ENCODE measurements at regions not wholly inside any gene's neighbourhood (a gene's known extent, or its start where the extent isn't known, plus 50 kb on each side); places are given as distances from the start of the nearest gene placed in this dataset.

DNA sequence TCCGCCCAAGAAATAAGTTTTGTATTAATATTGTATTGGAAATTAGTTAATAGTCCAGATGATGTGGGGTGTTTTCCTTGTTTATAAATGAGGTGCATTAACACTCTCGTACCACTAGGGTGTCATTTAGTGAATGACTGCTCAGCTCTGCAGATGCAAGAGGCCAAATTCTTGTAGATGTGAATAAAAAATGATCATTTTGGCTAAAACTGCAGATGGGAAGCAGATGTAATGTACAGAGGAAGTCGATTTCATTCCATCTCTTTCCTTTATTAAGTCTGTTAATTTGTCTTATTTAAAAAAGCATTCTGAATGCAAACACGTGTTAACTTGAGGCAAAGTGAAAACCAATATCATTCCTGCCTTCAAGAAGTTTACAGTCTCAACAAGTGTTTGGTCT lies 108.1 kb downstream of the DHX15 start:
- peak; percentile 26 for DNase-seq (ENCODE audit: low spot score)

DNA sequence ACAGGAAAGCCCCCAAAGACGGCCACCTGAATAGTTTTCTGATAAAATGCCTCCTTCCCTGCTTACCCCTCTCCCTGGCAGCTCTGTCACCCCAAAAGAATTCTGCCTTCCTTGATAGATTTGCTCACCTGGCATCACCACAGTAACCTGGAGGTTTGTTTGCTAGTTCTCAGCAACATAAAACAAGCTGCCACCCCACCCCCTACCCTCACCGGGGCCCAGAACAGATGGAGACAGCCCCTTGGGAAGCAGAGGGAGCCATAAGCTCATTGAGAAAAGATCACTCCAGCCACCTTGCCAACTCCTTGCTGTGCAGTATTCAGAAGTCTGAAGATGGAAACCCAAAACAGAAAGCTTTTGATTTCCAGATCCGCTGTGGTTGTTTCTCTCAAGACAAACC lies 108.6 kb downstream of the DHX15 start:
- DNase-seq (ENCODE audit: low spot score) = no peak

DNA sequence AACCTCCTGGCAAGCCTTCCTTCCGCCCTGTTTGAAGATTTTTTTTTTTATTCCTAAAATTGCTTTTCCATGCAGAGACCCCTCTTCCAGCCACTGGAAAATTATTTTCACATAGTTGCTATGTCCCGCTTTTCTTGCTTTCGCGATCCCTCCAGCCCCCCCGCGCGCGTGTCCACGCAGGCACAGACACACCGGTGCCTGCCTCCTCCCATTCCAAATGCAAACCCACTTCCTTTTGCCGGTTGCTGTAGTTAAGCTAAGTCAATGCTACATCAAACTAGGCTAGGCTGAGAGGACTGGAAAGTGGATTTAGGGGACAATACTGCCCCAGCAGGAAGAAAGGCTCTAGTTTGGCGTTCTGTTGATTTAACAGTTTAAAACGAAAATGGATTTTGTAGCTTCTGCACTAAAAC lies 111.0 kb downstream of the DHX15 start:
- peak; percentile 47 for DNase-seq (ENCODE audit: low spot score)

DNA sequence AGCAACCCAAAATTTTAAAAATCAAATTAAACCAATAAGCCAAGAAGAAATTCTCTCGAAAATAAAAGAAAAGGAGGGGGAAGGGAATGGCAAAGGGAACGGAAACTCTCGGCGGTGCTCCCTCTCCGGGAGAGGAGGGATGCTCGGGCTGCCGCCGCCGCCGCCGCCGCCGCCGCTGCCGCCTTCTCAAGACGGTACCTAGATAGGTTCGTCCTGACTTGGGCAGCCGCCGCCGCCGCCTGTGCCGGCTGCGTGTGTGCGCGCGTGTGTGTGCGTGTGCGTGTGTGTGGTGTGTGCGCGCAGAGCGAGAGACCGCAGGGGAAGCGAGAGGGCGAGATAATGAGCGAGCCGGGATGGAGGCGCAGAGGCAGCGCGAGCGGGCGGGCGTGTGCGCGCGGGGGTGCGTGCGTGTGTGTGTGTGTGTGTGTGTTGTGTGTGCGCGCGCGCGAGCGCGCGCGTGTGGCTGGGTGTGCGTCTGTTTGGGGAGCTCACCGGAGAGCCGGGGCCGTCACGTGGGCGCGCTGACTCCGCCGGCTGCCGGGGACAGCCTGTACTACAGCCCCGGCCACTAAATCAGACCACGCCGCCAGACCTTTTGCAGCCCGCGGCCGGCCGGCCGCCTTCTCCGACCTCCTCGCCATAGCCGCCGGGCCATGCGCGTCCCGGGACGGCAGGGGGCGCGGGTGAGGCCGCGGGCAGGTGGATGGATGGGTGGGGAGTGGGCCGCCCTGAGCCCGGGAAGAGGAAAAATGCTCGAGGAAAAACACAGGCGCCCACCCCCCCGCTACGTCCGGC lies 111.6 kb downstream of the DHX15 start:
- peak; percentile 81 for DNase-seq (ENCODE audit: low spot score)

- DNase-seq (ENCODE audit: low spot score) = no peak
Observed at GRCh38 chr4:24472161-24472510, 112.2 kb downstream of the DHX15 start.

GRCh38 chr4:24471486-24472160 lies 112.7 kb downstream of the DHX15 start:
- no peak for DNase-seq (ENCODE audit: low spot score)

GRCh38 chr4:24470666-24471485 lies 113.5 kb downstream of the DHX15 start:
- DNase-seq (ENCODE audit: low spot score) = peak; percentile 44

- DNase-seq (ENCODE audit: low spot score) = no peak
Observed at GRCh38 chr4:24468071-24468470, 116.3 kb downstream of the DHX15 start.

DNA sequence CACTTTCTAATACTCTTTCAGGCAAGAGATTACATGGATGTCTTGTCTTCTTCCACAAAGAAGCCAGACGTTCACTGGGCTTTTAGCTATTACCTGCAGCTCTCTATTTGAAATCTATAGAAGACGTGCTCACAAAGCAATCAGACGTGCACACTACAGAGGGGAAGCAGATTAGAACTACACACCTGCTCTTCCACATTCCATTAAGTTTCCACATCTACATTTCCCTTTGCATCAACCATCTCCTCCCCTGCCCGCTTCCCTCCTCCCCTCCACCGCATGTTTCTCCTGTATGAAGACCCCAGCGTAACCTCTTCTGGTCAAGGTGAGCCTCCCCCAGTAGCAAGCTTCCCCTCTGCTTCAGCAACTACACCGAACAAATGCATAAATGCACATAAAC lies 119.8 kb downstream of the DHX15 start:
- no peak for DNase-seq (ENCODE audit: low spot score)

GRCh38 chr4:24456431-24456830 lies 127.9 kb downstream of the DHX15 start:
- DNase-seq (ENCODE audit: low spot score) = no peak

DNA sequence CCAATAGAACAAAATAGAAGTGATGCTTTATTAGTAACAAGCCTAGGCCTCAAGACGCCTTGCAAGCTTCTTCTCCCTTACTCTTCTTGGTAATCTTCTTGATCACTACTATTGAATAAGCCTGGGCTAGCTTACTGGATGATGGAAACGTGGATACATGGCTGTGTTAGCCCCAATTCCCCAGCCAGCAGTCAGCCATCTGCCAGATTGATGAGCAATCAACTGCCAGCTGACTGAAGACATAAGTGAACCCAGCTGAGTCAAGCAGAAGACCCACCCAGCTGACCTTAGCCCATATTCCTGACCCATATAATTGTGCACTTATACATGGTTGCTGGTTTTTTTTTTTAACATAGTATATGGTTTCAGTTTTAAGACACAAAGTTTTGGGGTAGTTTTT lies 130.4 kb downstream of the DHX15 start:
- DNase-seq (ENCODE audit: low spot score) = no peak

DNA sequence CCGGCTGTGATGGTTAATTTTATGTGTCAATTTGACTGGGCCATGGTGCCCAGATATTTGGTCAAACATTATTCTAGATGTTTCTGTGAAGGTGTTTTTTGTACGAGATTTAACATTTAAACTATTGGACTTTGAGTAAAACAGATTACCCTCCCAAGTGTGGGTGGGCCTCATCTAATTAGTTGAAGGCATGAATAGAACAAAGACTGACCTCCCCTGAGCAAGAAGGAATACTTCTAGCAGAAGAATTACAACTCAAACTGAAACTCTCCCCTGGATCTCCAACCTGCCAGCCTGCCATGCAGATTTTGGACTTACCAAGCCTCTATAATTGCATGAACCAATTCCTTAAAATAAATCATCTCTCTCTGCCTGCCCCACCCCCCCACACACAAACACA lies 132.5 kb downstream of the DHX15 start:
- DNase-seq (ENCODE audit: low spot score) = no peak

GRCh38 chr4:24443200-24443599 lies 141.2 kb downstream of the DHX15 start:
- peak; percentile 13 for DNase-seq (ENCODE audit: low spot score)

DNA sequence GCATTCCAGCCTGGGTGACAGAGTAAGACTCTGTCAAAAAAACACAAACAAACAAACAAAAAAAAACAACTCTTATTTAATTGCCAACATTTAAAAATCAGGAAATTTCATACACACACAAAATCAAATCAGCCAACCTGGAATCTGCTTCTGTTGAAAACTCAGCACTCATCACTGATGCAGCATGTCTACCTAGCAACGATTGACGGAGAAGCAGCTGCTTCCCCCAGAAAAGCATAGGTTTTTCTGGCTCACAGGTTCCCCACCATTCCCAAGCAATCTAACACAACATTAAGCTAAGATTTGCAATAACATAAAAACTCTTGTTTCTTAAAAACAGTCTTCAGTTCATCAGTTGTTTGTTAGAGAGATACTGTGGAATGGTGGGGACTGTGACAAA lies 143.6 kb downstream of the DHX15 start:
- DNase-seq (ENCODE audit: low spot score) = no peak

GRCh38 chr4:24434241-24434640 lies 150.1 kb downstream of the DHX15 start:
- DNase-seq (ENCODE audit: low spot score) = no peak

DNA sequence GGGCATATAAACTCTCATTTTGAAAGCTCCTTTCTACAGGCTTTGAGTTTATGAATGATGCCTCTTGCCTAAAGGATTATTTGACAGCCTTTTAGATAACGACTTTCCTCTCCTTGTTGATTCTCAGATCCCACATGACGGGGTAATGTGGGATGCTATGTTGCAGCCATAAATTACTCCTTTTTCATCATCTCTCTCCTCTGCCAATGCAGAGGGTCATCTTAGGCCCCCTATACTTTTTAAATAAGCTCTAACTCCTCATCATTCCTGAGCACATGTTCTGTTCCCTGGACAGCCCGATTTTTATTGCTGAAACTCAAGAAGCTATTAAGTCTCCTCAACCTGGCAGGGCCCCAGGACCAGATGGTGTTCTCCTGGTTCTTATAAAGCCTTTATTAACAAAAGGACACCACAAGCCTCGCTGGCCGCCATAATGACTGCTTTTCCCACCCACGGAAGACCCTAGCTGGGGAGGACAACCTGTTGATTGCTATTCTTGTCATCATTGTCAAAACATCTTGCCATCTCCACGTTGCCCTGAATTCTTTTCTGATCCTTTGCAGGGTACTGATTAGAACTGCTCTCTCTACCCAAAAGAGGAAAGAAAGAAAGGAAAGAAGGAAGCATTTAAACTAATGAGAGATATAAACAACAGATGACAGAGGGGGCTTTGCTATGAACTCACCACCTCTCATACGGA lies 150.7 kb downstream of the DHX15 start:
- no peak for DNase-seq (ENCODE audit: low spot score)

GRCh38 chr4:24428850-24429249 lies 155.5 kb downstream of the DHX15 start:
- no peak for DNase-seq (ENCODE audit: low spot score)

- DNase-seq (ENCODE audit: low spot score) = no peak
Observed at GRCh38 chr4:24426557-24426956, 157.8 kb downstream of the DHX15 start.

DNA sequence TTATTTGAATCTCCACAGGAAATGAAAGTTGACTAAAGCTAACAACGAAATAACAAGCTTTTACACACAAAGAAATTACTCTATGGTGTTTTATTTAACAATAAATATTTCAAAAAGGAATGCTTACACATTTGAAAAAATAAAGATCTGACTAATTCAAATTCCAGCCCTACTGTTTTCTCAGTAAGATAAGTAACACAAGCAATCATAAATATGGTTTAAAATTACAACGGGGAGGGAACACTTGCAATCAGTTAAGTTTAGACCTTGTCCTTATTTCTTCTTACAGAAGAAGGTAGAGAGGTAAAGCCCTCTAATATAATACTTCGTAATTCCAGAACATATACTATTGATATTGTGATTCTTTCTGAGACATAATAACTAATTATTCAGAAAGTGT lies 158.5 kb downstream of the DHX15 start:
- no peak for DNase-seq (ENCODE audit: low spot score)

DNA sequence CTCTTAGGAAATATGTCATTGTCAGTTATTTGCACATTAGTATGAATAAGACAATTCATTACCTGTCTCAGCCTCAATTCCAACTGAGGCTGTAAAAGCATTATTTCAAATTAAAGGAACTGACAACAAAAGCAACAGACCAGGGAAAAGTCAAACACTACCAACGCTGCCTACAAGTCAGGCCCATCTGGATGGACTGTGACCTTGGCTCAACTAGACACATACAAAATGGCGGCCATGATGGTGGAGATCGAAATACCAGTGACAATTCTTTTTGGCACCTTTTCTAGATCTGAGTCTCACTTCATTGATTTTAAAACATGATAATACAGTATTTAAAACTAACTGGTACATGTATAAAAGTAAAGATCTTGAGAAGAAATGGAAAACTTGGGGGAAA lies 160.7 kb downstream of the DHX15 start:
- no peak for DNase-seq (ENCODE audit: low spot score)

- DNase-seq (ENCODE audit: low spot score) = no peak
Observed at GRCh38 chr4:24422644-24423043, 161.7 kb downstream of the DHX15 start.
